HG03196 (cell line): ENCODE measurements at regions not wholly inside any gene's neighbourhood (a gene's known extent, or its start where the extent isn't known, plus 50 kb on each side); places are given as distances from the start of the nearest gene placed in this dataset.
"Not testable (repeated sequence)": the region's sequence is repeated elsewhere in the genome, so short reads cannot be mapped to it uniquely, and the experiment has no call there.

Experiments used
- ATAC-seq: cut with Tn5 transposase; IDR thresholded peaks from one replicate; pipeline ENCODE4 v1.9.1; 2021; ENCODE audit not compliant: unreplicated experiment

GRCh38 chr6:121748850-121749249, 313.4 kb downstream of the GJA1 start:
- no peak for ATAC-seq

- no peak for ATAC-seq
Measured at GRCh38 chr6:121755485-121755884, 320.0 kb downstream of the GJA1 start.

- no peak for ATAC-seq
Measured at GRCh38 chr6:121756666-121757065, 321.2 kb downstream of the GJA1 start.

- ATAC-seq, result no peak
Measured at GRCh38 chr6:121759370-121759769, 323.9 kb downstream of the GJA1 start.

- ATAC-seq, result no peak
Measured at GRCh38 chr6:121760191-121760590, 324.7 kb downstream of the GJA1 start.

GRCh38 chr6:121760745-121761144, 325.3 kb downstream of the GJA1 start:
- ATAC-seq, result no peak

GRCh38 chr6:121764493-121764892, 329.0 kb downstream of the GJA1 start:
- peak; percentile 78 for ATAC-seq

- no peak for ATAC-seq
Measured at GRCh38 chr6:121765060-121765459, 329.6 kb downstream of the GJA1 start.

- ATAC-seq, result no peak
Measured at GRCh38 chr6:121767211-121767610, 331.8 kb downstream of the GJA1 start.

- peak; percentile 64 for ATAC-seq
Measured at GRCh38 chr6:121770943-121771342, 335.5 kb downstream of the GJA1 start.

- ATAC-seq, result peak; percentile 91
Measured at GRCh38 chr6:121771937-121772720, 336.7 kb downstream of the GJA1 start.

GRCh38 chr6:121776054-121776453, 340.6 kb downstream of the GJA1 start:
- no peak for ATAC-seq

GRCh38 chr6:121780325-121781321, 345.2 kb downstream of the GJA1 start:
- no peak for ATAC-seq

GRCh38 chr6:121791396-121792315, 356.2 kb downstream of the GJA1 start:
- ATAC-seq, result no peak

GRCh38 chr6:121794630-121795029, 359.2 kb downstream of the GJA1 start:
- no peak for ATAC-seq

- not testable (repeated sequence) for ATAC-seq
Measured at GRCh38 chr6:121797598-121797997, 362.2 kb downstream of the GJA1 start.

- ATAC-seq, result not testable (repeated sequence)
Measured at GRCh38 chr6:121798126-121798525, 362.7 kb downstream of the GJA1 start.

- ATAC-seq, result no peak
Measured at GRCh38 chr6:121799574-121799973, 364.1 kb downstream of the GJA1 start.

- no peak for ATAC-seq
Measured at GRCh38 chr6:121800047-121800446, 364.6 kb downstream of the GJA1 start.

- no peak for ATAC-seq
Measured at GRCh38 chr6:121806116-121806515, 370.7 kb downstream of the GJA1 start.

- no peak for ATAC-seq
Measured at GRCh38 chr6:121809211-121809610, 373.8 kb downstream of the GJA1 start.
